HG02840 (cell line): ENCODE measurements at regions not wholly inside any gene's neighbourhood (a gene's known extent, or its start where the extent isn't known, plus 50 kb on each side); places are given as distances from the start of the nearest gene placed in this dataset.
"Not testable (repeated sequence)": the region's sequence is repeated elsewhere in the genome, so short reads cannot be mapped to it uniquely, and the experiment has no call there.

Experiments
- ATAC-seq: cut with Tn5 transposase; IDR thresholded peaks from one replicate; pipeline ENCODE4 v1.9.1; 2021; ENCODE audit warnings: mild to moderate bottlenecking, moderate library complexity, moderate number of reproducible peaks; ENCODE audit not compliant: unreplicated experiment, low FRiP score

- ATAC-seq: not testable (repeated sequence)
These were observed 50.8 kb downstream of the PPIAL4G start for GRCh38 chr1:148432318-148432717.

GRCh38 chr1:148429856-148430255 is 53.2 kb downstream of the PPIAL4G start:
- not testable (repeated sequence) for ATAC-seq

GRCh38 chr1:148426940-148427611 is 56.0 kb downstream of the PPIAL4G start:
- not testable (repeated sequence) for ATAC-seq

GRCh38 chr1:148426385-148426784 is 56.7 kb downstream of the PPIAL4G start:
- not testable (repeated sequence) for ATAC-seq

GRCh38 chr1:148424143-148425003 is 58.7 kb downstream of the PPIAL4G start:
- ATAC-seq: not testable (repeated sequence)

GRCh38 chr1:148422921-148423320 is 60.2 kb downstream of the PPIAL4G start:
- not testable (repeated sequence) for ATAC-seq

- ATAC-seq: not testable (repeated sequence)
These were observed 65.9 kb downstream of the PPIAL4G start for GRCh38 chr1:148417241-148417640.

- ATAC-seq: not testable (repeated sequence)
These were observed 69.7 kb downstream of the PPIAL4G start for GRCh38 chr1:148413385-148413784.

GRCh38 chr1:148404786-148405568 is 78.1 kb downstream of the PPIAL4G start:
- not testable (repeated sequence) for ATAC-seq

GRCh38 chr1:148403925-148404324 is 79.2 kb downstream of the PPIAL4G start:
- not testable (repeated sequence) for ATAC-seq

- ATAC-seq: not testable (repeated sequence)
These were observed 80.0 kb downstream of the PPIAL4G start for GRCh38 chr1:148403085-148403456.

GRCh38 chr1:148402152-148403084 is 80.7 kb downstream of the PPIAL4G start:
- peak; percentile 73 for ATAC-seq

- not testable (repeated sequence) for ATAC-seq
These were observed 85.6 kb downstream of the PPIAL4G start for GRCh38 chr1:148397516-148397915.

GRCh38 chr1:148392505-148392904 is 90.6 kb downstream of the PPIAL4G start:
- ATAC-seq: not testable (repeated sequence)

- ATAC-seq: not testable (repeated sequence)
These were observed 91.8 kb downstream of the PPIAL4G start for GRCh38 chr1:148391323-148391722.

GRCh38 chr1:148389027-148389339 is 94.1 kb downstream of the PPIAL4G start:
- no peak for ATAC-seq

- no peak for ATAC-seq
These were observed 94.7 kb downstream of the PPIAL4G start for GRCh38 chr1:148388260-148389026.

GRCh38 chr1:148387949-148388259 is 95.2 kb downstream of the PPIAL4G start:
- ATAC-seq: not testable (repeated sequence)
